LHCN-M2 (cell line): ENCODE measurements at regions not wholly inside any gene's neighbourhood (a gene's known extent, or its start where the extent isn't known, plus 50 kb on each side); places are given as distances from the start of the nearest gene placed in this dataset.

Experiments used
- DNase-seq: peaks from one replicate; pipeline ENCODE4 v3.0.0-alpha.2; 2012; ENCODE audit warnings: low read depth

GRCh38 chr1:17930635-17931034 lies 175.5 kb downstream of the ACTL8 start:
- no peak for DNase-seq

GRCh38 chr1:17932164-17932563 lies 175.4 kb upstream of the IGSF21 start:
- DNase-seq, result no peak

- DNase-seq, result no peak
These were observed 174.1 kb upstream of the IGSF21 start for GRCh38 chr1:17933501-17933900.

- DNase-seq, result no peak
These were observed 173.6 kb upstream of the IGSF21 start for GRCh38 chr1:17933971-17934370.

- DNase-seq, result no peak
These were observed 172.4 kb upstream of the IGSF21 start for GRCh38 chr1:17935230-17935629.

- no peak for DNase-seq
These were observed 166.0 kb upstream of the IGSF21 start for GRCh38 chr1:17941431-17942189.

GRCh38 chr1:17943506-17943905 lies 164.1 kb upstream of the IGSF21 start:
- no peak for DNase-seq

GRCh38 chr1:17944646-17945045 lies 163.0 kb upstream of the IGSF21 start:
- no peak for DNase-seq

GRCh38 chr1:17946434-17946833 lies 161.2 kb upstream of the IGSF21 start:
- no peak for DNase-seq

GRCh38 chr1:17948594-17948993 lies 159.0 kb upstream of the IGSF21 start:
- DNase-seq, result no peak

- no peak for DNase-seq
These were observed 158.1 kb upstream of the IGSF21 start for GRCh38 chr1:17949511-17949910.

- no peak for DNase-seq
These were observed 156.9 kb upstream of the IGSF21 start for GRCh38 chr1:17950728-17951127.

- no peak for DNase-seq
These were observed 155.1 kb upstream of the IGSF21 start for GRCh38 chr1:17952506-17952905.

GRCh38 chr1:17953921-17954320 lies 153.7 kb upstream of the IGSF21 start:
- no peak for DNase-seq

GRCh38 chr1:17955302-17956285 lies 152.0 kb upstream of the IGSF21 start:
- no peak for DNase-seq

GRCh38 chr1:17957588-17958267 lies 149.9 kb upstream of the IGSF21 start:
- DNase-seq, result no peak

- DNase-seq, result no peak
These were observed 148.9 kb upstream of the IGSF21 start for GRCh38 chr1:17958704-17959103.

GRCh38 chr1:17963513-17963912 lies 144.1 kb upstream of the IGSF21 start:
- no peak for DNase-seq

GRCh38 chr1:17965515-17966100 lies 142.0 kb upstream of the IGSF21 start:
- DNase-seq, result no peak

- no peak for DNase-seq
These were observed 141.3 kb upstream of the IGSF21 start for GRCh38 chr1:17966341-17966740.

- DNase-seq, result no peak
These were observed 139.9 kb upstream of the IGSF21 start for GRCh38 chr1:17967623-17968255.
